A673 (cell line): ENCODE measurements at regions not wholly inside any gene's neighbourhood (a gene's known extent, or its start where the extent isn't known, plus 50 kb on each side); places are given as distances from the start of the nearest gene placed in this dataset.
A peak's percentile ranks its signal among the peaks of the same experiment; 100 is the strongest.

Experiments used
- BruUV-seq: library from RNA; stranded (reverse); fragments of 400-500 nt; replicated peaks from 2 replicates; lab custom pipeline; 2021; lab: Mats Ljungman, UMichigan
- CTCF ChIA-PET: fragments of 300-600 bp; sonication (Branson Sonifier 250); formaldehyde crosslinking; loops from one replicate; lab custom pipeline; 2022; ENCODE audit warnings: antibody characterized with exemption; lab: Charles Lee
- POLR2A ChIA-PET: fragments of 300-600 bp; sonication (Branson Sonifier 250); formaldehyde crosslinking; loops from one replicate; lab custom pipeline; 2022; ENCODE audit warnings: antibody characterized with exemption; ENCODE audit not compliant: low non-redundant PET; lab: Charles Lee
- DNase-seq: peaks from one replicate; pipeline ENCODE4 v3.0.0-alpha.2; 2015; ENCODE audit warnings: low spot score
- H3K27ac ChIP-seq: fragments of 200-600 bp; sonication (generic); 2 replicates; pipeline ENCODE4 v1.5.1; 2016; ENCODE audit warnings: mixed run types, low read depth, mild to moderate bottlenecking, mixed read lengths, antibody characterized with exemption, low read length; ENCODE audit not compliant: poor library complexity, severe bottlenecking
- H3K27me3 ChIP-seq: fragments of 200-600 bp; sonication (generic); replicated peaks from 2 replicates; pipeline ENCODE4 v1.6.1; 2017; ENCODE audit warnings: mixed run types, low read depth, mild to moderate bottlenecking, mixed read lengths, antibody characterized with exemption, low read length; ENCODE audit not compliant: insufficient read depth, poor library complexity
- H3K36me3 ChIP-seq: fragments of 200-600 bp; sonication (generic); 2 replicates; pipeline ENCODE4 v1.6.1; 2016; ENCODE audit warnings: mixed run types, mild to moderate bottlenecking, mixed read lengths, antibody characterized with exemption, low read length; ENCODE audit not compliant: insufficient read depth, poor library complexity, severe bottlenecking
- H3K4me1 ChIP-seq: fragments of 200-600 bp; sonication (generic); 2 replicates; pipeline ENCODE4 v1.6.1; 2017; ENCODE audit warnings: mixed run types, mild to moderate bottlenecking, mixed read lengths, antibody characterized with exemption, low read length; ENCODE audit not compliant: insufficient read depth, poor library complexity, severe bottlenecking
- H3K4me3 ChIP-seq: fragments of 200-600 bp; sonication (generic); 2 replicates; pipeline ENCODE4 v1.5.1; 2016; ENCODE audit warnings: low read depth, mixed run types, mild to moderate bottlenecking, mixed read lengths, low read length; ENCODE audit not compliant: poor library complexity, severe bottlenecking
- H3K9me3 ChIP-seq: fragments of 200-600 bp; sonication (generic); 2 replicates; pipeline ENCODE4 v1.6.1; 2016; ENCODE audit warnings: mixed run types, low read depth, mild to moderate bottlenecking, mixed read lengths, antibody characterized with exemption, low read length; ENCODE audit not compliant: poor library complexity, severe bottlenecking
- EZH2 ChIP-seq: fragments of 200-600 bp; sonication (generic); IDR thresholded peaks from 2 replicates; pipeline ENCODE4 v1.6.1; 2017; ENCODE audit warnings: borderline replicate concordance, low read depth, mild to moderate bottlenecking, mixed read lengths, antibody characterized with exemption, low read length; ENCODE audit not compliant: poor library complexity, severe bottlenecking
- intact Hi-C: fragments of 100-400 bp; cut with micrococcal nuclease; formaldehyde crosslinking; loops from one replicate; pipeline ENCODE4 v1.10.0; 2022; ENCODE audit not compliant: unreplicated experiment
- TF ChIP-seq, protein P1 (sequence below): fragments of 300-800, 200-600 bp; sonication (generic); conservative IDR thresholded peaks from 2 replicates; pipeline ENCODE4 v1.5.1; 2017; ENCODE audit warnings: low read depth, mild to moderate bottlenecking, antibody characterized with exemption, low read length, moderate library complexity, mixed read lengths

DNA sequence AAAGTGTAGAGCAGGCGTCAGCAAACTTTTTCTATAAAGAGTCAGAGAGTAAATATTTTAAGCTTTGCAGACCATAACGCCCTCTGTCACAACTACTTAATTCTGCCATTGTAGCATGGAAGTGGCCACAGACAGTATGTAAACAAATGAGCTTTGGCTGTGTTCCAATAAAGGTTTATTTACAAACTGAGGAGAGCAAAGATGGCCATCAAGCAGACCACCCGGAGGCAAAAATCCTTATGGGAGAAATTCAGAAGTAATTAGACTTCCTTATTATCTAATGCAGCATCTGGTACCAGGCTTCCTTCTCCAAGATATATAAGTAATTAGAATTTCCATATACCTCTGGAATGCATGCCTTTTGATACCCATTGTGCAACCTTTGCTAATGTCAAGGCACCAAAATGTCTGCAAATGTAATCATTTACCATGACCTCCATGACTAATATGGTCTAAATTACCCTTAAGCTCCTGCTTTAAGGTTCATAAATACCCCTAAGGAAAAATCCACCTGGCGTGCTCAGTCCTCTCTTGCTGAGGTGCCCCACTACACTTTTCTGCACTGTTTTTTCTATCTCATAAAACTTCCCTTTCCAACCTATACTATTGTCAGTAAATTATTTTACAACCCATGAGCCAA, 377.8 kb downstream of the MATN1 start:
- no peaks in the 10 kb centered on the region for H3K27me3 ChIP-seq
- ChIA-PET POLR2A (no interaction called here), CTCF (no interaction called here)
- H3K4me1 ChIP-seq = peaks cover 15% of the 10 kb centered on the region
- H3K9me3 ChIP-seq = peaks cover 21% of the 10 kb centered on the region
- no peaks in the 10 kb centered on the region for H3K36me3 ChIP-seq
- H3K27ac ChIP-seq = no peak overlapping the region
- intact Hi-C loops = loop anchor here (10.0 kb wide), 1 partner anchor 91 kb away; no protein-coding TSS in a partner anchor
- H3K4me3 ChIP-seq = no peak overlapping the region
- peak; percentile 74 for DNase-seq
- TF ChIP-seq, protein P1, sequence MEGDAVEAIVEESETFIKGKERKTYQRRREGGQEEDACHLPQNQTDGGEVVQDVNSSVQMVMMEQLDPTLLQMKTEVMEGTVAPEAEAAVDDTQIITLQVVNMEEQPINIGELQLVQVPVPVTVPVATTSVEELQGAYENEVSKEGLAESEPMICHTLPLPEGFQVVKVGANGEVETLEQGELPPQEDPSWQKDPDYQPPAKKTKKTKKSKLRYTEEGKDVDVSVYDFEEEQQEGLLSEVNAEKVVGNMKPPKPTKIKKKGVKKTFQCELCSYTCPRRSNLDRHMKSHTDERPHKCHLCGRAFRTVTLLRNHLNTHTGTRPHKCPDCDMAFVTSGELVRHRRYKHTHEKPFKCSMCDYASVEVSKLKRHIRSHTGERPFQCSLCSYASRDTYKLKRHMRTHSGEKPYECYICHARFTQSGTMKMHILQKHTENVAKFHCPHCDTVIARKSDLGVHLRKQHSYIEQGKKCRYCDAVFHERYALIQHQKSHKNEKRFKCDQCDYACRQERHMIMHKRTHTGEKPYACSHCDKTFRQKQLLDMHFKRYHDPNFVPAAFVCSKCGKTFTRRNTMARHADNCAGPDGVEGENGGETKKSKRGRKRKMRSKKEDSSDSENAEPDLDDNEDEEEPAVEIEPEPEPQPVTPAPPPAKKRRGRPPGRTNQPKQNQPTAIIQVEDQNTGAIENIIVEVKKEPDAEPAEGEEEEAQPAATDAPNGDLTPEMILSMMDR = no peak
- TF ChIP-seq EZH2 = no peak
- no TSS peak for BruUV-seq

DNA sequence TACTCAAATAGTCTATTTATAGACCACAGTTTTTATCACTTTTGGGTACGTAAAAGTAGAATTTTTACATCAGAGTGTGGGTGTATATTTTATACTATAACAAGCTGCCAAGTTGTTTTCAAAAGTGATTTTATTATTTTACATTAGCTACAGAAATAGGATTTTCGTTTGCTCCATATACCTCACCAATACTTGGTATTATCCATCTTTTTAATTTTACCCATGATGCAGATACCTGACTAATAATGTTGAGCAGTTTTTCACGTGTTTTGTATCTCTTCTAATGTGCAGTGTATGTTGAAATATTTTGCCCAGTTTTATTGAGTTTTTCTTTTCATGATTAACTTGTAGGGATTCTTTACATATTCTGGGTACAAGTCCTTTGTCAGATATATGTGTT, 379.8 kb downstream of the MATN1 start:
- intact Hi-C loops = loop anchor here (10.0 kb wide), 1 partner anchor 89 kb away; no protein-coding TSS in a partner anchor
- Histone ChIP-seq H3K9me3 (peaks cover 17% of the 10 kb centered on the region), H3K27me3 (no peaks in the 10 kb centered on the region), H3K36me3 (no peaks in the 10 kb centered on the region), H3K4me3 (no peak overlapping the region), H3K27ac (no peak overlapping the region), H3K4me1 (peaks cover 15% of the 10 kb centered on the region)
- TF ChIP-seq, protein P1 = no peak
- no peak for TF ChIP-seq EZH2
- no peak for DNase-seq
- BruUV-seq = no TSS peak
- ChIA-PET CTCF (no interaction called here), POLR2A (no interaction called here)

DNA sequence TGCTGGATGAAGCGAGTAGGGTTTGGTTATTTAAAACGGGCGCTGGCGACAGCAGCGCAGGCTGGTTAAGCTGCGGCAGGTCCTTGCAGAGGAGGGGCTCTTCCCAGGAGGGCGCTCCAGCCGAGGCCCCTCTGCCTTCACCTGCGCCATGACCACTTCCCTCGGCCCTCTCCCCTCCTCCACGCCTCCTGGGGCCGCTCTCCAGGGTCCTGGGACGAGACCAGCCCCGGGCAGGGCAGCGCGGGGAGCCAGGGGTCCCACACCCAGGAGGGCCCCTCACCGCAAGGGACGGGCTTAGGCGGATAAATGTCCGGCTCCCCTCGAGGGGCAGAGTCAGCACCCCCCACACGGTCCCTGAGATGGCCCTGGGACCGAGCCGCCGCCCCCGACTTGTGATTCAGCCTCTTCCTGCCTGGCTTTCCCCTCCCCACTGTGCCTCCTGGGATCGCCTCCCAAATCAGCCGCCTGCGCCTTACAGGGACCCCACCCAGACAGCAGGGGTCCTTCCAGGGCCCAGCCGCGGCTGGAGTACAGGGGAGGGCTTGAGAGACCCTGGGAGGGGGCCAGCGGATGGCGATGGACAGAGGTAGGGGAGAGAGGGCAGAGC, 380.7 kb downstream of the MATN1 start:
- intact Hi-C loops = loop anchor here (10.0 kb wide), 1 partner anchor 88 kb away; no protein-coding TSS in a partner anchor
- no peak overlapping the region for H3K4me3 ChIP-seq

More for the DNA sequence above, 380.7 kb downstream of the MATN1 start:
- POLR2A ChIA-PET = no interaction called here
- H3K27me3 ChIP-seq = no peaks in the 10 kb centered on the region
- CTCF ChIA-PET = no interaction called here
- DNase-seq = no peak
- peaks cover 12% of the 10 kb centered on the region for H3K9me3 ChIP-seq
- peaks cover 15% of the 10 kb centered on the region for H3K4me1 ChIP-seq
- no TSS peak for BruUV-seq
- no peaks in the 10 kb centered on the region for H3K36me3 ChIP-seq
- TF ChIP-seq, protein P1 = no peak
- no peak for TF ChIP-seq EZH2
- no peak overlapping the region for H3K27ac ChIP-seq
